ENCODE measurements at regions not wholly inside any gene's neighbourhood (a gene's known extent, or its start where the extent isn't known, plus 50 kb on each side); places are given as distances from the start of the nearest gene placed in this dataset.

- ChIA-PET POLR2A (no interaction called here), CTCF (ENCODE audit: low intra/inter-chr PET ratio) (no interaction called here)
- no peak overlapping the region for H2AFZ ChIP-seq (ENCODE audit: low read depth, low read length)
- 2% methylated on average over 5 of the region's 5 CpGs for WGBS (ENCODE audit: insufficient coverage, low coverage, missing lambda C conversion rate)
- in situ Hi-C loops (cut with MboI), result no loop called here
- H4K20me1 ChIP-seq (replicated peaks; ENCODE audit: control insufficient read depth, insufficient read depth, low read length), result no peaks in the 10 kb centered on the region
- intact Hi-C loops (cut with micrococcal nuclease), result no loop called here
- H3K27ac ChIP-seq (ENCODE audit: extremely low read depth, low read depth, low read length), result no peak overlapping the region
- no peaks in the 10 kb centered on the region for H3K4me1 ChIP-seq (replicated peaks in 1 of 2; ENCODE audit: control insufficient read depth in 2 of 2, insufficient read depth in 2 of 2, low read length in 2 of 2)
- no peak overlapping the region for H3K9ac ChIP-seq (ENCODE audit: insufficient read depth in 1 of 2, low read depth in 2 of 2, low read length in 2 of 2)
- no peaks in the 10 kb centered on the region for H3K27me3 ChIP-seq (ENCODE audit: control insufficient read depth in 2 of 2, insufficient read depth in 2 of 2, low read length in 2 of 2)
- no peak for ATAC-seq
- DNase-seq (ENCODE audit: extremely low read depth in 1 of 4, low spot score in 3 of 4), result no peak
- no peak overlapping the region for H3K4me3 ChIP-seq
- no peaks in the 10 kb centered on the region; the same call in 1 of the 2 replicates for H3K9me3 ChIP-seq (replicated peaks; ENCODE audit: control insufficient read depth, insufficient read depth, low read depth, low read length)
- no peak for FAIRE-seq
- BruUV-seq (replicated peaks), result no TSS peak
- H3K9me1 ChIP-seq (ENCODE audit: control insufficient read depth, insufficient read depth, low read length), result no peaks in the 10 kb centered on the region
- H3K79me2 ChIP-seq (ENCODE audit: control insufficient read depth, insufficient read depth, low read length), result no peaks in the 10 kb centered on the region
- H3K4me2 ChIP-seq (ENCODE audit: insufficient read depth, low read length), result no peak overlapping the region
- H3K36me3 ChIP-seq (ENCODE audit: control insufficient read depth, insufficient read depth, low read length), result no peaks in the 10 kb centered on the region
- no peak for TF ChIP-seq CAMTA2 (CRISPR knock-in tag; conservative IDR thresholded peaks at IDR 0.05)
- TF ChIP-seq, protein P1, sequence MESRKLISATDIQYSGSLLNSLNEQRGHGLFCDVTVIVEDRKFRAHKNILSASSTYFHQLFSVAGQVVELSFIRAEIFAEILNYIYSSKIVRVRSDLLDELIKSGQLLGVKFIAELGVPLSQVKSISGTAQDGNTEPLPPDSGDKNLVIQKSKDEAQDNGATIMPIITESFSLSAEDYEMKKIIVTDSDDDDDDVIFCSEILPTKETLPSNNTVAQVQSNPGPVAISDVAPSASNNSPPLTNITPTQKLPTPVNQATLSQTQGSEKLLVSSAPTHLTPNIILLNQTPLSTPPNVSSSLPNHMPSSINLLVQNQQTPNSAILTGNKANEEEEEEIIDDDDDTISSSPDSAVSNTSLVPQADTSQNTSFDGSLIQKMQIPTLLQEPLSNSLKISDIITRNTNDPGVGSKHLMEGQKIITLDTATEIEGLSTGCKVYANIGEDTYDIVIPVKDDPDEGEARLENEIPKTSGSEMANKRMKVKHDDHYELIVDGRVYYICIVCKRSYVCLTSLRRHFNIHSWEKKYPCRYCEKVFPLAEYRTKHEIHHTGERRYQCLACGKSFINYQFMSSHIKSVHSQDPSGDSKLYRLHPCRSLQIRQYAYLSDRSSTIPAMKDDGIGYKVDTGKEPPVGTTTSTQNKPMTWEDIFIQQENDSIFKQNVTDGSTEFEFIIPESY (CRISPR knock-in tag; IDR thresholded peaks at IDR 0.05), result no peak
- no peak for TF ChIP-seq TRIM24 (IDR thresholded peaks at IDR 0.05)
- no peak for TF ChIP-seq HDGF (IDR thresholded peaks at IDR 0.05)
- no peak for TF ChIP-seq SMARCA4 (IDR thresholded peaks at IDR 0.05)
- TF ChIP-seq FOXP4 (CRISPR knock-in tag; IDR thresholded peaks at IDR 0.05; ENCODE audit: borderline replicate concordance), result no peak
- TF ChIP-seq RERE (CRISPR knock-in tag; IDR thresholded peaks at IDR 0.05; ENCODE audit: borderline replicate concordance), result no peak
- no peak for TF ChIP-seq TCF3 (CRISPR knock-in tag; IDR thresholded peaks at IDR 0.05)
- TF ChIP-seq FIP1L1 (IDR thresholded peaks at IDR 0.05; ENCODE audit: low read depth, low read length, poor library complexity, severe bottlenecking), result no peak
- TF ChIP-seq, protein P2, sequence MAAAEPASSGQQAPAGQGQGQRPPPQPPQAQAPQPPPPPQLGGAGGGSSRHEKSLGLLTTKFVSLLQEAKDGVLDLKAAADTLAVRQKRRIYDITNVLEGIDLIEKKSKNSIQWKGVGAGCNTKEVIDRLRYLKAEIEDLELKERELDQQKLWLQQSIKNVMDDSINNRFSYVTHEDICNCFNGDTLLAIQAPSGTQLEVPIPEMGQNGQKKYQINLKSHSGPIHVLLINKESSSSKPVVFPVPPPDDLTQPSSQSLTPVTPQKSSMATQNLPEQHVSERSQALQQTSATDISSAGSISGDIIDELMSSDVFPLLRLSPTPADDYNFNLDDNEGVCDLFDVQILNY (CRISPR knock-in tag; IDR thresholded peaks at IDR 0.05), result no peak
- no peak for TF ChIP-seq GATA2 (CRISPR knock-in tag; IDR thresholded peaks at IDR 0.05)
- TF ChIP-seq ZC3H8 (IDR thresholded peaks at IDR 0.05), result no peak
Observed at GRCh38 chr4:107304699-107305286, 268.7 kb upstream of the DKK2 start.

Data from K562 (cell line).